OCI-LY1 (cell line): ENCODE measurements at regions not wholly inside any gene's neighbourhood (a gene's known extent, or its start where the extent isn't known, plus 50 kb on each side); places are given as distances from the start of the nearest gene placed in this dataset.

ENCODE experiments used
- H2AFZ ChIP-seq: fragments of 200-600 bp; sonication (generic), shearing (Covaris generic); 2 replicates; pipeline ENCODE4 v1.6.0; 2014; ENCODE audit warnings: antibody characterized with exemption, mild to moderate bottlenecking, low read length
- H3F3A ChIP-seq: fragments of 200-600 bp; sonication (generic), shearing (Covaris generic); 2 replicates; pipeline ENCODE4 v1.6.0; 2014; ENCODE audit warnings: mild to moderate bottlenecking, antibody characterized with exemption, low read length, moderate library complexity; ENCODE audit not compliant: insufficient read depth
- H3K27ac ChIP-seq: fragments of 200-600 bp; sonication (generic); 2 replicates; pipeline ENCODE4 v1.5.1; 2014; ENCODE audit warnings: low read length, mixed run types, mild to moderate bottlenecking, low read depth; ENCODE audit not compliant: poor library complexity, severe bottlenecking
- H3K27me3 ChIP-seq: fragments of 200-600 bp; sonication (generic); 2 replicates; pipeline ENCODE4 v1.6.0; 2014; ENCODE audit warnings: antibody characterized with exemption, mild to moderate bottlenecking, low read length, moderate library complexity; ENCODE audit not compliant: insufficient read depth
- H3K36me3 ChIP-seq: fragments of 200-600 bp; sonication (generic); 2 replicates; pipeline ENCODE4 v1.6.1; 2014; ENCODE audit warnings: mild to moderate bottlenecking, antibody characterized with exemption, low read length, moderate library complexity, mixed read lengths; ENCODE audit not compliant: insufficient read depth
- H3K4me1 ChIP-seq: fragments of 200-600 bp; sonication (generic); 2 replicates; pipeline ENCODE4 v1.5.1; 2014; ENCODE audit warnings: mild to moderate bottlenecking, low read length, moderate library complexity; ENCODE audit not compliant: insufficient read depth, severe bottlenecking
- H3K4me2 ChIP-seq: fragments of 200-600 bp; sonication (generic), shearing (Covaris generic); 2 replicates; pipeline ENCODE4 v1.6.1; 2014; ENCODE audit warnings: low read length
- H3K4me3 ChIP-seq: fragments of 200-600 bp; sonication (generic); 2 replicates; pipeline ENCODE4 v1.5.1; 2014; ENCODE audit warnings: low read length, low read depth, mild to moderate bottlenecking, mixed read lengths; ENCODE audit not compliant: poor library complexity, severe bottlenecking
- H3K79me2 ChIP-seq: fragments of 200-600 bp; shearing (Covaris generic); 2 replicates; pipeline ENCODE4 v1.6.1; 2016; ENCODE audit warnings: mixed run types, low read length, mixed read lengths; ENCODE audit not compliant: insufficient read depth
- H3K9ac ChIP-seq: fragments of 200-600 bp; sonication (generic), shearing (Covaris generic); 2 replicates; pipeline ENCODE4 v1.6.1; 2014; ENCODE audit warnings: mild to moderate bottlenecking, low read length, mixed read lengths
- H3K9me2 ChIP-seq: fragments of 200-600 bp; sonication (generic), shearing (Covaris generic); 2 replicates; pipeline ENCODE4 v1.6.1; 2014; ENCODE audit warnings: low read depth, mild to moderate bottlenecking, low read length, mixed read lengths
- H3K9me3 ChIP-seq: fragments of 200-600 bp; shearing (Covaris generic); 2 replicates; pipeline ENCODE4 v1.6.1; 2014; ENCODE audit warnings: low read length, mixed read lengths
- H4K20me1 ChIP-seq: fragments of 200-600 bp; sonication (generic), shearing (Covaris generic); 2 replicates; pipeline ENCODE4 v1.6.0; 2016; ENCODE audit warnings: mild to moderate bottlenecking, low read length; ENCODE audit not compliant: insufficient read depth
- EZH2 ChIP-seq: fragments of 200-600 bp; sonication (generic), shearing (Covaris generic); IDR thresholded peaks from 2 replicates; pipeline ENCODE4 v1.8.0; 2017; ENCODE audit warnings: borderline replicate concordance, mixed run types, mild to moderate bottlenecking, antibody characterized with exemption, low read length, moderate library complexity, mixed read lengths
- TF ChIP-seq, protein P1 (sequence below): fragments of 200-600 bp; sonication (generic), shearing (Covaris generic); IDR thresholded peaks from 2 replicates; pipeline ENCODE4 v1.5.1; 2017; ENCODE audit warnings: mild to moderate bottlenecking, antibody characterized with exemption, low read length, moderate library complexity, mixed read lengths

DNA sequence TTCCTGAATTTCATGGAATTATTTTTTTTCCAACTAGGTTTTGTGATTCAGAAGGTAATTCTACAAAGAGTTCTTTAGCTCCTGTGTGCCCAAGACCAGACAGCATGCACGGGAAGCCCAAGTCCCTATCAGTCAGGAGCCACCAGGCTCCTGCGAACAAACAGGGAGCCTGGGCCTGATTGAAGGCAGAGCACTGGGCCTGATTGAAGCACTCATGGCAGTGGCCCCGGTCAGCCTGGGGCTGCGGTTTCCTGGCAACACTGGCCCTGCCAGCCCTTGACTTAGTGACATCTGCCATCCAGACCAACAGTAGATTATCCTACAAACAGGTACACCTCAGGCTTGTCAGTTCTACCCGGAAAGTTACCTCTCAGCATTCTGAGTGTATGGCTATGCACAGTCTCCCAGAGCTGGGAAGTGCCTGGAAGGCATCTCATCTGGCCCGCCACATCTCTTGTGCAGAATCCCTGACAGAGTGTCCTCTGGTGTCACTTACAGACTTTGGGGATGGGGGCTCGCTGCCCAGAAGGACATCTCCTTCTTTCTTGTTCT lies 133.8 kb downstream of the VEGFA start:
- Histone ChIP-seq H3K4me2 (no peak overlapping the region), H3K4me1 (no peaks in the 10 kb centered on the region), H2AFZ (no peak overlapping the region), H3F3A (no peaks in the 10 kb centered on the region), H3K9ac (no peak overlapping the region), H3K4me3 (no peak overlapping the region), H3K27ac (no peak overlapping the region), H3K9me3 (no peaks in the 10 kb centered on the region), H3K27me3 (0 out of 2 replicates have a peak, but pooled peaks cover 3% of the 10 kb centered on the region), H3K79me2 (no peaks in the 10 kb centered on the region), H3K36me3 (no peaks in the 10 kb centered on the region), H3K9me2 (no peaks in the 10 kb centered on the region), H4K20me1 (no peaks in the 10 kb centered on the region)
- TF ChIP-seq, protein P1, sequence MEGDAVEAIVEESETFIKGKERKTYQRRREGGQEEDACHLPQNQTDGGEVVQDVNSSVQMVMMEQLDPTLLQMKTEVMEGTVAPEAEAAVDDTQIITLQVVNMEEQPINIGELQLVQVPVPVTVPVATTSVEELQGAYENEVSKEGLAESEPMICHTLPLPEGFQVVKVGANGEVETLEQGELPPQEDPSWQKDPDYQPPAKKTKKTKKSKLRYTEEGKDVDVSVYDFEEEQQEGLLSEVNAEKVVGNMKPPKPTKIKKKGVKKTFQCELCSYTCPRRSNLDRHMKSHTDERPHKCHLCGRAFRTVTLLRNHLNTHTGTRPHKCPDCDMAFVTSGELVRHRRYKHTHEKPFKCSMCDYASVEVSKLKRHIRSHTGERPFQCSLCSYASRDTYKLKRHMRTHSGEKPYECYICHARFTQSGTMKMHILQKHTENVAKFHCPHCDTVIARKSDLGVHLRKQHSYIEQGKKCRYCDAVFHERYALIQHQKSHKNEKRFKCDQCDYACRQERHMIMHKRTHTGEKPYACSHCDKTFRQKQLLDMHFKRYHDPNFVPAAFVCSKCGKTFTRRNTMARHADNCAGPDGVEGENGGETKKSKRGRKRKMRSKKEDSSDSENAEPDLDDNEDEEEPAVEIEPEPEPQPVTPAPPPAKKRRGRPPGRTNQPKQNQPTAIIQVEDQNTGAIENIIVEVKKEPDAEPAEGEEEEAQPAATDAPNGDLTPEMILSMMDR = no peak
- no peak for TF ChIP-seq EZH2

- H3K9ac ChIP-seq = no peak overlapping the region
- H3K79me2 ChIP-seq = no peaks in the 10 kb centered on the region
- H3K9me2 ChIP-seq = no peaks in the 10 kb centered on the region
- no peaks in the 10 kb centered on the region for H3F3A ChIP-seq
- no peak overlapping the region for H3K4me3 ChIP-seq
- H3K27me3 ChIP-seq = peaks cover under 1% of the 10 kb centered on the region; the same call in 1 of the 2 replicates
- H3K27ac ChIP-seq = no peak overlapping the region
- no peak overlapping the region for H2AFZ ChIP-seq
- no peaks in the 10 kb centered on the region for H3K9me3 ChIP-seq
- H4K20me1 ChIP-seq = no peaks in the 10 kb centered on the region
- TF ChIP-seq EZH2 = no peak
- TF ChIP-seq, protein P1 = no peak
- H3K36me3 ChIP-seq = no peaks in the 10 kb centered on the region
- H3K4me2 ChIP-seq = no peak overlapping the region
- no peaks in the 10 kb centered on the region for H3K4me1 ChIP-seq
Observed at GRCh38 chr6:43901733-43902230, 131.8 kb downstream of the VEGFA start.

DNA sequence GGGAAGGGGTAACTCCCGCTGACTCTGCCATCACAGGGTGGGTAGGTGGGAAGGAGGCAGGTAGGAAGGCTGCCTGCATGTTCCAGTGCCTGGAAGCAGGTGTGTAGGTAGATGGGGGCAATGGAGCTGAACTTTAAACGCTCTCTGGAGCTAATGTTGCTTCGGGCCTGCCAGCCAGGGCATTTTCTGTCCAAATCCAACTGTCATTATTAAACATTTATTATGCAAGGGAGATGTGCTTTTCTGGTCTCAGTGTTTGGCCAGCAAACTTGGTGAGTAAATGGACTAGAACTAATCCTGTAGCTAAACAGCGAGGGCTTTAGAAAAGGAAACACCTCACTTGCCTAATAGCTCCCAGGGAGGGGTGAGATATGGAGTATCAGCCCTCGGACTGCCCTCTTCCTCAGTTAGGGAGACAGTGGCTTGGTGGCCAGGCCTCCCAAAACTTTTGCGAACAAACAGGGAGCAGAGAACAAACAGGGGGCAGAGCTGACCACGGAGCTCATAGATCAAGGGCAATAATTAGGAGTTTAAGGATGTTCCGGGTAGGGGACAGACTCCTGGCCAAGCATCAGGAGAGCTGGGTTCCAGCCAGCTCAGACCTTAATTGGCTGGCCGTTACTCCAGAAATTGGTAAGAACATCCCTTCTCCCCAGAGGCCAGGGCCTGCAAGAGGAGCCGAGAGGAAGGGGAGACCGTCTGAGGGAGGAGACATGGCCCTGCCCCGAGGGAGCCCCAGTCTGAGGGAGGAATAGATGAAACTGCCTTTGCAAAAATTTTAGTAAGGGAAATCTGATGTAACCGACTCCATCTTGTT lies 131.1 kb downstream of the VEGFA start:
- no peaks in the 10 kb centered on the region for H3F3A ChIP-seq
- no peaks in the 10 kb centered on the region for H3K9me2 ChIP-seq
- no peaks in the 10 kb centered on the region for H3K36me3 ChIP-seq
- no peaks in the 10 kb centered on the region for H3K9me3 ChIP-seq
- H3K9ac ChIP-seq = no peak overlapping the region
- H3K27me3 ChIP-seq = peaks cover 5% of the 10 kb centered on the region; the same call in 1 of the 2 replicates
- H4K20me1 ChIP-seq = no peaks in the 10 kb centered on the region
- no peaks in the 10 kb centered on the region for H3K79me2 ChIP-seq
- no peak overlapping the region for H3K4me2 ChIP-seq
- no peak overlapping the region for H3K4me3 ChIP-seq
- H2AFZ ChIP-seq = no peak overlapping the region
- H3K4me1 ChIP-seq = no peaks in the 10 kb centered on the region
- H3K27ac ChIP-seq = no peak overlapping the region
- TF ChIP-seq EZH2 = no peak
- TF ChIP-seq, protein P1 = no peak
